ENCODE measurements at regions not wholly inside any gene's neighbourhood (a gene's known extent, or its start where the extent isn't known, plus 50 kb on each side); places are given as distances from the start of the nearest gene placed in this dataset.

DNA sequence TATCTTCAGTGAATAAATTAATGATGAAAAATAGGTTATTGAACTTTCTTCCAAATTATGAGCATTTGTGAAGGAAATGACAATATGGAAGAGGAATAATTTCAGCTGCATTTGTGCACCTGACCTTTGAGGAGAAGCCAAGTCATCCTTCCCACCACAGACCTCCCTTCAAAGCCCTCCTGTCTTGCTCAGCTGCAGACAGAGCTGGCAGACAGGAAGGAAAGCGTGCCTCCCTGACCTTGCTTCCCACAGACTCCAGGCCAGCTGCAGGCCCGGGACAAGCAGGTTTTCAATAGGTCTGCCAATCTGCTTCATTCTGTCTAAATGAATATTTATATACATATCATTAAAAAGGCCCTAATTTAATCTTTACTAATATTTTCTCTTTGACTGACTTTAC, 152.9 kb upstream of the RBMS3 start:
- H3K27me3 ChIP-seq (ENCODE audit: control insufficient read depth, insufficient read depth, low read length): no peaks in the 10 kb centered on the region
- no peak overlapping the region for H3K4me3 ChIP-seq (ENCODE audit: low read depth, low read length)
- TF ChIP-seq, protein P1, sequence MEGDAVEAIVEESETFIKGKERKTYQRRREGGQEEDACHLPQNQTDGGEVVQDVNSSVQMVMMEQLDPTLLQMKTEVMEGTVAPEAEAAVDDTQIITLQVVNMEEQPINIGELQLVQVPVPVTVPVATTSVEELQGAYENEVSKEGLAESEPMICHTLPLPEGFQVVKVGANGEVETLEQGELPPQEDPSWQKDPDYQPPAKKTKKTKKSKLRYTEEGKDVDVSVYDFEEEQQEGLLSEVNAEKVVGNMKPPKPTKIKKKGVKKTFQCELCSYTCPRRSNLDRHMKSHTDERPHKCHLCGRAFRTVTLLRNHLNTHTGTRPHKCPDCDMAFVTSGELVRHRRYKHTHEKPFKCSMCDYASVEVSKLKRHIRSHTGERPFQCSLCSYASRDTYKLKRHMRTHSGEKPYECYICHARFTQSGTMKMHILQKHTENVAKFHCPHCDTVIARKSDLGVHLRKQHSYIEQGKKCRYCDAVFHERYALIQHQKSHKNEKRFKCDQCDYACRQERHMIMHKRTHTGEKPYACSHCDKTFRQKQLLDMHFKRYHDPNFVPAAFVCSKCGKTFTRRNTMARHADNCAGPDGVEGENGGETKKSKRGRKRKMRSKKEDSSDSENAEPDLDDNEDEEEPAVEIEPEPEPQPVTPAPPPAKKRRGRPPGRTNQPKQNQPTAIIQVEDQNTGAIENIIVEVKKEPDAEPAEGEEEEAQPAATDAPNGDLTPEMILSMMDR (IDR thresholded peaks at IDR 0.05; ENCODE audit: insufficient read depth, low read depth, low read length): no peak
- ChIA-PET CTCF (interaction anchor here (0.6 kb wide), 1 partner anchor 428 kb away, joined by 3 read pairs; no protein-coding TSS in a partner anchor), POLR2A (no interaction called here)
- no peaks in the 10 kb centered on the region for H3K36me3 ChIP-seq (ENCODE audit: control insufficient read depth, insufficient read depth, low read length)
- no peak for DNase-seq (ENCODE audit: low read depth)

DNA sequence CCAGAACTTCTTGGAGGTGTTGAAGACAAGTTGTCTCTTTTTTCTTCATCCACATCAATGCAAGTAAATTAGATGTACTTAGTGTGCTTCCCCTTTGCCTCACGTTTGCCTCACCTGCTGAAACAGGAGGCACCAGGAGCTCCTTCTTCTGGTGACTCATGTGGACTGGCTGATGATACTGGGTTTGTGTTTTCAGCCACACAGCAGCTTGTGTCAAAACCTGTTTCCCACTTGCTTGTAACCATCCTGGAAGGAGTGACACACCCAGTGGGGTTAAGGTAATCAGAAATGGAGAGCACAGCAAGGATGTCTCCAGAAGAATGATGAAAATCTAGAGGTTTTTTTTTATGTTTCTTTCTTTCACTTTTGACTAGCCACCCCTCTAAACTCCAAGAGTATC, 143.3 kb upstream of the RBMS3 start:
- no peaks in the 10 kb centered on the region for H3K27me3 ChIP-seq (ENCODE audit: control insufficient read depth, insufficient read depth, low read length)
- H3K36me3 ChIP-seq (ENCODE audit: control insufficient read depth, insufficient read depth, low read length): no peaks in the 10 kb centered on the region
- CTCF ChIA-PET: interaction anchor here (0.6 to 1.0 kb wide), 2 partner anchors 9 to 11 kb away, joined by 3 read pairs; no protein-coding TSS in a partner anchor
- no peak for DNase-seq (ENCODE audit: low read depth)
- no peak overlapping the region for H3K4me3 ChIP-seq (ENCODE audit: low read depth, low read length)
- TF ChIP-seq, protein P1 (IDR thresholded peaks at IDR 0.05; ENCODE audit: insufficient read depth, low read depth, low read length): no peak
- POLR2A ChIA-PET: no interaction called here

DNA sequence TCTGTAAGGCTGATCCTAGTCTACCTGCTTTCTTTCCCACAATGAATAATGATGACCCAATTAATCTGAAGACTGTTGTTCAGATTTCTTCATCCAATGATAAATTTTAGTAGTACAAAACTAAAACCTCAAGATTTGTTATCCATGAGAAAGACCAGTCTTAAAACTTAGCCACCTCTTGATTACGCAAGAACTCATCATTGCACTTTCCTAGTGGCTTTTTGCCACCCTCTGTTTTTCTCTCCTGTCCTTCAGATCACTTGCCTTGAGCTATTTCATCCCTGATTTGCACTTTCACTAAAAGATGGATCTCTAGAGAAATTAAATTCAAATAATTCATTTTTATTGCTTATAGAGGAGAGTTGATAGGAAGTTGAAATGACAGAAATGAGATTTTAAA, 142.7 kb upstream of the RBMS3 start:
- ChIA-PET POLR2A (no interaction called here), CTCF (no interaction called here)
- H3K27me3 ChIP-seq (ENCODE audit: control insufficient read depth, insufficient read depth, low read length): no peaks in the 10 kb centered on the region
- DNase-seq (ENCODE audit: low read depth): no peak
- TF ChIP-seq, protein P1 (IDR thresholded peaks at IDR 0.05; ENCODE audit: insufficient read depth, low read depth, low read length): no peak
- no peaks in the 10 kb centered on the region for H3K36me3 ChIP-seq (ENCODE audit: control insufficient read depth, insufficient read depth, low read length)
- no peak overlapping the region for H3K4me3 ChIP-seq (ENCODE audit: low read depth, low read length)

DNA sequence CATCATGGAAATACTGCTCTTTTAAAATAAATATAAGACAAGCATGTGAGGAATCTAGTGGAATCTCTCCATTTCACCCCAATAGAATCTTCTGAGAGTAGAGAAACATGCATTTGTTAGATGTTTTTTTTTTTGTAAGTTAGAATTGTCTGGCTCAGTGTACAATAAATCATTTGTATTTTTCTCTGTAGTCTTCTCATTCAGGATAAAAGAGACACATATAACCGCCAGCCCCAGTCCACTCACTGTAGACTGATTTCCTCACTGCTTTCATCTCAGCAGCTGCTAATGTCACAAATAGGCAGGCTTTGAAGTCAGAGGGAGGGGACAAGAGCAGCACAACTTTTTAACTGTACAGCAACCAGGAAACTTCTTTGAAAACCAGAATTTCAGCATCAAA, 140.2 kb upstream of the RBMS3 start:
- Histone ChIP-seq H3K36me3 (ENCODE audit: control insufficient read depth, insufficient read depth, low read length) (no peaks in the 10 kb centered on the region), H3K27me3 (ENCODE audit: control insufficient read depth, insufficient read depth, low read length) (no peaks in the 10 kb centered on the region), H3K4me3 (ENCODE audit: low read depth, low read length) (no peak overlapping the region)
- DNase-seq (ENCODE audit: low read depth): no peak
- ChIA-PET CTCF (interaction anchor here (1.0 kb wide), 1 partner anchor 312 kb away, joined by 3 read pairs; no protein-coding TSS in a partner anchor), POLR2A (no interaction called here)
- TF ChIP-seq, protein P1 (IDR thresholded peaks at IDR 0.05; ENCODE audit: insufficient read depth, low read depth, low read length): no peak

DNA sequence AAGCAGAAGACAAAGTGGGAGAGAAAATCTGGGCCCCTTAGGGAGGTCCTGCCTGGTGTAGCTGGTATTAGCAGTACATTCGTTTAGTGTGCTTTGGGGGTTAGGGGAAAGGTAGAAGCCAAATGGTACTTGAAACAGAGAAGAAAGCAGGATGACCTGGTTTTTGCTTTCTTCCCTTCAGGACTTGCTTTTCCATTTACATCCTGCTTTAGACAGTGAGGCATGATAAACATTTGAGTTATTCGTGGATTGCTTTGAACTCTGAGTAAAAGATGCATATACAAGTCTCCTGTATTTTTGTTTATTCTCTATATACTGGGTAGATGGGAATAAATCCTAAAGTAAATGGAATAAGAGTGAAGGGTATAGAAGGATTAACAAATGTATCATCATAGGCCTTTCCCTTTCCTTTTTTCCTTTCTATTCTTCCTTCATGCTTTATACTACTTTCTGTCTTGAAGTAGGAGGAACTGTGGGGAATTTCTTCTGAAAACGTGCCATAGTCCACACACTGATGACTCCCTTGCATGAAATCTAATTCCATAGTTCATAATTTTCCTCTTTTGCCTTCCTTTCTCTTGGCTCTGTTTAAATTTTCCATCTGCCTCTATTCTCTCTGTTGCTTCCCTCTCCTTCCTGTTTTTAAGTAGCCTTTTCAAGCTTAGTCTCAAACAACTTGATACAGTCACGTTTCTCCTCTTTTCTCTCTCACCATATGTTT, 139.5 kb upstream of the RBMS3 start:
- ChIA-PET POLR2A (interaction anchor here (0.5 kb wide), 1 partner anchor 638 kb away, joined by 3 read pairs; no protein-coding TSS in a partner anchor), CTCF (no interaction called here)
- H3K36me3 ChIP-seq (ENCODE audit: control insufficient read depth, insufficient read depth, low read length): no peaks in the 10 kb centered on the region
- TF ChIP-seq, protein P1 (IDR thresholded peaks at IDR 0.05; ENCODE audit: insufficient read depth, low read depth, low read length): no peak
- DNase-seq (ENCODE audit: low read depth): no peak
- H3K27me3 ChIP-seq (ENCODE audit: control insufficient read depth, insufficient read depth, low read length): no peaks in the 10 kb centered on the region
- no peak overlapping the region for H3K4me3 ChIP-seq (ENCODE audit: low read depth, low read length)

All from BJ (cell line).